ENCODE measurements at regions not wholly inside any gene's neighbourhood (a gene's known extent, or its start where the extent isn't known, plus 50 kb on each side); places are given as distances from the start of the nearest gene placed in this dataset.

DNA sequence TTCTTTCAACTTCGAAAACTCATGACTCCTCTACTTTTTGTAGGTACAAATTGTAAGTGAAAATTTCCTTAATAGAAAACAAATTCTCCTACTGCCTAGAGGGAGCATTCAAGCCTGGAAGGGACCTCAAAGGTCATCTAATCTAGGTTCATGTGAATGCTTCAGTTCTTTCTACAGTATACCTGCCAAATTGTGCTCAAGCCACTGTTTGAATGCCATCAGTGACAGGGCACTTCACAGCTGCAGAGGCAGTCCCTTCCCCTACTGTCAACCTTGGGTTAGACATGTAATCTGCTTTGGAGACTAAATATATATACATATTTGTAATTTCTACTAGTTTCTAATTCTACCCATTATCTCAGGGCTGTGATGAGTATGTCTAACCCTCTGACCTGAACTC lies 681.3 kb upstream of the CDH2 start (continued):
- TF ChIP-seq, protein P1, sequence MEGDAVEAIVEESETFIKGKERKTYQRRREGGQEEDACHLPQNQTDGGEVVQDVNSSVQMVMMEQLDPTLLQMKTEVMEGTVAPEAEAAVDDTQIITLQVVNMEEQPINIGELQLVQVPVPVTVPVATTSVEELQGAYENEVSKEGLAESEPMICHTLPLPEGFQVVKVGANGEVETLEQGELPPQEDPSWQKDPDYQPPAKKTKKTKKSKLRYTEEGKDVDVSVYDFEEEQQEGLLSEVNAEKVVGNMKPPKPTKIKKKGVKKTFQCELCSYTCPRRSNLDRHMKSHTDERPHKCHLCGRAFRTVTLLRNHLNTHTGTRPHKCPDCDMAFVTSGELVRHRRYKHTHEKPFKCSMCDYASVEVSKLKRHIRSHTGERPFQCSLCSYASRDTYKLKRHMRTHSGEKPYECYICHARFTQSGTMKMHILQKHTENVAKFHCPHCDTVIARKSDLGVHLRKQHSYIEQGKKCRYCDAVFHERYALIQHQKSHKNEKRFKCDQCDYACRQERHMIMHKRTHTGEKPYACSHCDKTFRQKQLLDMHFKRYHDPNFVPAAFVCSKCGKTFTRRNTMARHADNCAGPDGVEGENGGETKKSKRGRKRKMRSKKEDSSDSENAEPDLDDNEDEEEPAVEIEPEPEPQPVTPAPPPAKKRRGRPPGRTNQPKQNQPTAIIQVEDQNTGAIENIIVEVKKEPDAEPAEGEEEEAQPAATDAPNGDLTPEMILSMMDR (IDR thresholded peaks at IDR 0.05; ENCODE audit: control extremely low read depth in 1 of 3, insufficient read depth in 1 of 3, low read depth in 1 of 3, low read length in 3 of 3), result no peak
